Vagina (tissue), 2 donors: ENCODE measurements at regions not wholly inside any gene's neighbourhood (a gene's known extent, or its start where the extent isn't known, plus 50 kb on each side); places are given as distances from the start of the nearest gene placed in this dataset.

ENCODE experiments used
- DNase-seq, 2 donors: peaks; one replicate each; pipeline ENCODE4 v3.0.0-alpha.2; 2017; ENCODE audit errors: extremely low spot score in 2 of 2
- H3K27ac ChIP-seq: fragments of 200-600 bp; sonication (generic); one replicate; pipeline ENCODE4 v1.5.1; 2019
- H3K27me3 ChIP-seq: fragments of 200-600 bp; sonication (generic); one replicate; pipeline ENCODE4 v1.5.1; 2019
- H3K36me3 ChIP-seq, 2 donors: fragments of 200-600 bp; sonication (generic); one replicate each; pipeline ENCODE4 v1.5.1; 2017 to 2019
- H3K4me1 ChIP-seq: fragments of 200-600 bp; sonication (generic); one replicate; pipeline ENCODE4 v1.5.1; 2019
- H3K4me3 ChIP-seq, 2 donors: fragments of 200-600 bp; sonication (generic); 1 replicate in 1 of 2; 2 replicates in 1 of 2; pipeline ENCODE4 v1.5.1; 2016 to 2019
- H3K9me3 ChIP-seq: fragments of 200-600 bp; sonication (generic); one replicate; pipeline ENCODE4 v1.5.1; 2019
- CTCF ChIP-seq, 3 experiments: fragments of 450-650 bp in 2 of 3; fragments of 200-600 bp in 1 of 3; sonication (generic) in 1 of 3; IDR thresholded peaks; one replicate each; pipeline ENCODE4 v1.5.1; 2017 to 2019; ENCODE audit warnings: antibody characterized with exemption in 3 of 3, mild to moderate bottlenecking in 2 of 3, moderate library complexity in 2 of 3
- POLR2A ChIP-seq, 2 donors: fragments of 450-650 bp; IDR thresholded peaks; one replicate each; pipeline ENCODE4 v1.6.1; 2017; ENCODE audit warnings: antibody characterized with exemption in 2 of 2, mild to moderate bottlenecking in 2 of 2, moderate library complexity in 2 of 2
- POLR2AphosphoS5 ChIP-seq, 2 donors: sonication (generic); formaldehyde crosslinking; IDR thresholded peaks; one replicate each; pipeline ENCODE4 v1.9.0; 2017; ENCODE audit warnings: antibody characterized with exemption in 2 of 2, mild to moderate bottlenecking in 2 of 2, low read depth in 1 of 2; ENCODE audit not compliant: insufficient read depth in 1 of 2
- intact Hi-C: fragments of 100-400 bp; cut with DNase I; formaldehyde crosslinking; loops from one replicate; pipeline ENCODE4 v1.15.1; 2023

- Histone ChIP-seq H3K27ac (no peak overlapping the region), H3K4me1 (no peaks in the 10 kb centered on the region), H3K36me3 (no peaks in the 10 kb centered on the region), H3K27me3 (no peaks in the 10 kb centered on the region), H3K4me3 (no peak overlapping the region), H3K9me3 (no peaks in the 10 kb centered on the region)
- no peak for TF ChIP-seq CTCF (IDR thresholded peaks at IDR 0.05)
- TF ChIP-seq POLR2AphosphoS5 (IDR thresholded peaks at IDR 0.05; ENCODE audit: insufficient read depth in 1 of 2, low read depth in 1 of 2): no peak
- TF ChIP-seq POLR2A (IDR thresholded peaks at IDR 0.05): no peak
- DNase-seq: no peak
- intact Hi-C loops: no loop called here
These were observed 208.4 kb upstream of the DTNBP1 start for GRCh38 chr6:15871276-15871675.

DNA sequence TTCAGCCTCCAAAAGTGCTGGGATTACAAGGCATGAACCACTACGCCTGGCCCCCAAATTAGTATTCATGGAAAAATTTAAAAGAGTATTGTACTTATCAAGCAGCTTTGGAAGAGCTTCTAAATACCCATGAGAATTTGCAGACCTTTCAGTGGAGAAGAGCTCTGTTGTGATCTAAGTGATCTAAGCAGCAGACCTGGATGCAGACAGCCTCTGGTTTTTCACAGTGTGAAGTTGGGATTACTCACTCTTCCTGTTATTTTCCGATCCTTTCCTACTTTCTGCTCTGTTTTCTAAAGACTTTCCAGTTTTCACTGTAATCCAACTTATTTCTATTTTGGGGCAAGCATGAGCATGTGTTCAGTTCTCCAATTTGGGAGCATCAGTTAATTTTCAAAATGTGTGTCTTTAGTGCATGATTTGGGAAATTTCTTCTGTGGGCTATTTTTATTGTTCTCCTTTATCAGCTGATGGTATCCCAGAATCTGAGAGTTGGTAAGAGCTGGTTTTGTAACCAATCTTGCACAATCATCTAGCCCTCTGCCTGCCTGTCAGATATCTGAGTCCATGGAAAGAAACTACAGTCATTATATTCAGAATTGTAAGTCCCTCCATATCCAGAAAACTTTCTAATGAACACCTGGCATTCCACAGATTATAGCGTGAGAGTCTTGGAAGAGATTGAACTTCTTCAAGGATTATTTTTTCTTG, 207.7 kb upstream of the DTNBP1 start:
- Histone ChIP-seq H3K4me3 (no peak overlapping the region), H3K9me3 (no peaks in the 10 kb centered on the region), H3K27me3 (no peaks in the 10 kb centered on the region), H3K4me1 (no peaks in the 10 kb centered on the region), H3K36me3 (no peaks in the 10 kb centered on the region), H3K27ac (peak overlapping the region; percentile 73)
- TF ChIP-seq POLR2A (IDR thresholded peaks at IDR 0.05) (no peak), POLR2AphosphoS5 (IDR thresholded peaks at IDR 0.05; ENCODE audit: insufficient read depth in 1 of 2, low read depth in 1 of 2) (no peak), CTCF (IDR thresholded peaks at IDR 0.05) (no peak)
- intact Hi-C loops: no loop called here
- DNase-seq: no peak

- Histone ChIP-seq H3K4me3 (no peak overlapping the region), H3K27ac (no peak overlapping the region), H3K9me3 (no peaks in the 10 kb centered on the region), H3K27me3 (no peaks in the 10 kb centered on the region), H3K36me3 (no peaks in the 10 kb centered on the region), H3K4me1 (no peaks in the 10 kb centered on the region)
- no peak for DNase-seq
- intact Hi-C loops: no loop called here
- TF ChIP-seq POLR2A (IDR thresholded peaks at IDR 0.05): no peak
- no peak for TF ChIP-seq CTCF (IDR thresholded peaks at IDR 0.05)
- TF ChIP-seq POLR2AphosphoS5 (IDR thresholded peaks at IDR 0.05; ENCODE audit: insufficient read depth in 1 of 2, low read depth in 1 of 2): no peak
These were observed 201.9 kb upstream of the DTNBP1 start for GRCh38 chr6:15864708-15865062.

DNA sequence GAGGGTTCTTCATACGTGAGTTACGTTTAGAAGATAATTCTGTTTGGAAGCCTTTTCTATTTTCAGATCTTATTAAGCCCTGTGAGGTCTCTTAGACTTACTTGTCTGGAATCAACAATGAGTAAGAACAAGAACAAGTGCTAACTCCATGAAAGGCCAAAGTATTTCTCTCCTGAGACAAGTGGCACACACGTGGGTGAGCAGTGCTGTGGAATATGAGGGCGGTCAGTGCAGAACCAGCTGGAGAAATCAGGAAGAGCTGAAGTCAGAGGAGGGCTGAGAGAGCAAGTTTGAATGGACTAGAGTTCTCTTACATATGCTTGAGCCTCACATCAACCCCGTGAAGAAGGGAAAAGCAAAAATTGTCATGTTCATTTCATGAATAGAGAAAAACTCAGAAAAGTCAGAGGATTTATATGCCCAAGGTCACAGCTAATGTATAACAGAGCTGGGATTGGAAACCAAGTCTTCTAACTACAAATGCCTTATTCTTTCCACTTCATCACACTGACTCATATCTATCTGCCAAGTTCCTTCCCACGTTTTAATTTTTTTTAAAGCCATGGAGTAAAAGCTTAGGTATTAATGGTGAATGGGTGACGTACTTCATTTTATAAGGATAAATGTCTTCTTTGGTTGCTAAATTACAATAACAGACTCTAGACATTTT, 201.3 kb upstream of the DTNBP1 start:
- TF ChIP-seq CTCF (IDR thresholded peaks at IDR 0.05): no peak
- TF ChIP-seq POLR2A (IDR thresholded peaks at IDR 0.05): no peak
- TF ChIP-seq POLR2AphosphoS5 (IDR thresholded peaks at IDR 0.05; ENCODE audit: insufficient read depth in 1 of 2, low read depth in 1 of 2): no peak
- Histone ChIP-seq H3K36me3 (no peaks in the 10 kb centered on the region), H3K9me3 (no peaks in the 10 kb centered on the region), H3K4me3 (no peak overlapping the region), H3K27ac (no peak overlapping the region), H3K27me3 (no peaks in the 10 kb centered on the region), H3K4me1 (no peaks in the 10 kb centered on the region)
- DNase-seq: no peak
- intact Hi-C loops: no loop called here

DNA sequence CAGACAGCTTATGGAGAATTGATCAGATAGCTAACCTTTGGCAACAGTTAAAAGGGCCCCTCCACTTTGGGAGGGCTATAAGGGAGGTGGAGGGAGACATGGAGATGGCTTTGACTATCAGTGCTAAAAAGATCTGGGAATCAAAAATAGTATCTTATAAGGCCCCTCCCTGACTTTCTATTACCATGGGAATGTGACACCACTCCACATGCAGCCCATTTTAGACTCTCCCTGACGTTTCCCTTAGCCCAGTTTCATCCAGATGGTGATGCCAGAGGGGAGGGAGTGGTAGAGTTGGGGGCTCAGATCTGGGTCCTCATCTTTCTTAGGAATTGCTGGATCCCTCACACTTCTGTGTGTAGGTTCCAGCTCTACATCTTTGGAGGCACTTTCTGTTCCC, 200.0 kb upstream of the DTNBP1 start:
- no peak for DNase-seq
- intact Hi-C loops: no loop called here

More for the DNA sequence above, 200.0 kb upstream of the DTNBP1 start:
- H3K4me1 ChIP-seq: no peaks in the 10 kb centered on the region
- H3K27me3 ChIP-seq: no peaks in the 10 kb centered on the region
- H3K9me3 ChIP-seq: no peaks in the 10 kb centered on the region
- no peak for TF ChIP-seq POLR2A (IDR thresholded peaks at IDR 0.05)
- no peak for TF ChIP-seq POLR2AphosphoS5 (IDR thresholded peaks at IDR 0.05; ENCODE audit: insufficient read depth in 1 of 2, low read depth in 1 of 2)
- no peak for TF ChIP-seq CTCF (IDR thresholded peaks at IDR 0.05)
- no peaks in the 10 kb centered on the region for H3K36me3 ChIP-seq
- H3K4me3 ChIP-seq: no peak overlapping the region
- no peak overlapping the region for H3K27ac ChIP-seq
